ENCODE measurements at regions not wholly inside any gene's neighbourhood (a gene's known extent, or its start where the extent isn't known, plus 50 kb on each side); places are given as distances from the start of the nearest gene placed in this dataset.

DNA sequence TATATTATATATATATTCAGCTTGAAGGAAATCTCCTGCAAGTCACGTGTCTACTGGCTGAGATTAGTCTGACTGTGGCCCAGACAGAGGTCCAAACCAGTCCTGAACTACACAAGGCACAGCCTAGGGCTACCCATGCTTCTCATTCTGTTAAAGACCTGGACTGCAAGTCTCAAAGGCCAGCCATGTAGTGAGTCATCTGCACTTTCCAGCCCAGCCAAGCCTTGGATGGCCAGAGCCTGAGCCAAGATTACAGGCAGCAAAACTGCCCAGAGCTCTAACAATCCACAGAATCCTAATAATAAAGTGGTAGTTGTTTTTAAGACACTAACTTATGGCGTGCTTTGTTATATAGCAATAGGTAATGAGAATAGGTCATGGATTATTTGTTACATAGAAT lies 259.6 kb downstream of the SS18 start:
- dilution Hi-C loops (cut with MboI; ENCODE audit: extremely low pct_ligation_motif_present, low sequenced_read_pairs): no loop called here
- TF ChIP-seq, protein P1, sequence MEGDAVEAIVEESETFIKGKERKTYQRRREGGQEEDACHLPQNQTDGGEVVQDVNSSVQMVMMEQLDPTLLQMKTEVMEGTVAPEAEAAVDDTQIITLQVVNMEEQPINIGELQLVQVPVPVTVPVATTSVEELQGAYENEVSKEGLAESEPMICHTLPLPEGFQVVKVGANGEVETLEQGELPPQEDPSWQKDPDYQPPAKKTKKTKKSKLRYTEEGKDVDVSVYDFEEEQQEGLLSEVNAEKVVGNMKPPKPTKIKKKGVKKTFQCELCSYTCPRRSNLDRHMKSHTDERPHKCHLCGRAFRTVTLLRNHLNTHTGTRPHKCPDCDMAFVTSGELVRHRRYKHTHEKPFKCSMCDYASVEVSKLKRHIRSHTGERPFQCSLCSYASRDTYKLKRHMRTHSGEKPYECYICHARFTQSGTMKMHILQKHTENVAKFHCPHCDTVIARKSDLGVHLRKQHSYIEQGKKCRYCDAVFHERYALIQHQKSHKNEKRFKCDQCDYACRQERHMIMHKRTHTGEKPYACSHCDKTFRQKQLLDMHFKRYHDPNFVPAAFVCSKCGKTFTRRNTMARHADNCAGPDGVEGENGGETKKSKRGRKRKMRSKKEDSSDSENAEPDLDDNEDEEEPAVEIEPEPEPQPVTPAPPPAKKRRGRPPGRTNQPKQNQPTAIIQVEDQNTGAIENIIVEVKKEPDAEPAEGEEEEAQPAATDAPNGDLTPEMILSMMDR (optimal IDR thresholded peaks at IDR 0.05 in 1 of 3, IDR thresholded peaks at IDR 0.05 in 1 of 3, conservative IDR thresholded peaks at IDR 0.05 in 1 of 3; ENCODE audit: extremely low read depth in 1 of 3, insufficient read depth in 2 of 3, low read length in 3 of 3): no peak
- TF ChIP-seq EZH2 (IDR thresholded peaks at IDR 0.05; ENCODE audit: low read length): no peak
- no peaks in the 10 kb centered on the region for H3K9me3 ChIP-seq (ENCODE audit: control insufficient read depth, low read depth, low read length)
- H3K4me1 ChIP-seq (ENCODE audit: control insufficient read depth, extremely low read depth, insufficient read depth, low read length): peaks cover 8% of the 10 kb centered on the region
- no peak overlapping the region for H2AFZ ChIP-seq (ENCODE audit: control insufficient read depth, low read length)
- no peak overlapping the region for H3K9ac ChIP-seq (ENCODE audit: control insufficient read depth, extremely low read depth, insufficient read depth, low read length)
- no peaks in the 10 kb centered on the region for H3K9me1 ChIP-seq (ENCODE audit: control insufficient read depth, extremely low read depth, insufficient read depth, low read length)
- H3K36me3 ChIP-seq (ENCODE audit: control insufficient read depth in 2 of 2, extremely low read depth in 1 of 2, insufficient read depth in 2 of 2, low read length in 2 of 2): no peaks in the 10 kb centered on the region
- H3K4me3 ChIP-seq (ENCODE audit: control insufficient read depth in 2 of 3, extremely low read depth in 1 of 3, insufficient read depth in 2 of 3, low read depth in 1 of 3, low read length in 3 of 3): no peak overlapping the region
- H3K4me2 ChIP-seq (ENCODE audit: control insufficient read depth, extremely low read depth, insufficient read depth, low read depth, low read length): no peak overlapping the region
- H4K20me1 ChIP-seq (ENCODE audit: control insufficient read depth, extremely low read depth, insufficient read depth, low read length): no peaks in the 10 kb centered on the region
- H3K79me2 ChIP-seq (ENCODE audit: control insufficient read depth, insufficient read depth, low read length): no peaks in the 10 kb centered on the region
- no peak for FAIRE-seq
- no peaks in the 10 kb centered on the region for H3K27me3 ChIP-seq (ENCODE audit: control insufficient read depth, extremely low read depth, insufficient read depth, low read length)
- H3K27ac ChIP-seq (ENCODE audit: control insufficient read depth, insufficient read depth, low read length): no peak overlapping the region
- no peak for DNase-seq (ENCODE audit: low read depth, low spot score)

DNA sequence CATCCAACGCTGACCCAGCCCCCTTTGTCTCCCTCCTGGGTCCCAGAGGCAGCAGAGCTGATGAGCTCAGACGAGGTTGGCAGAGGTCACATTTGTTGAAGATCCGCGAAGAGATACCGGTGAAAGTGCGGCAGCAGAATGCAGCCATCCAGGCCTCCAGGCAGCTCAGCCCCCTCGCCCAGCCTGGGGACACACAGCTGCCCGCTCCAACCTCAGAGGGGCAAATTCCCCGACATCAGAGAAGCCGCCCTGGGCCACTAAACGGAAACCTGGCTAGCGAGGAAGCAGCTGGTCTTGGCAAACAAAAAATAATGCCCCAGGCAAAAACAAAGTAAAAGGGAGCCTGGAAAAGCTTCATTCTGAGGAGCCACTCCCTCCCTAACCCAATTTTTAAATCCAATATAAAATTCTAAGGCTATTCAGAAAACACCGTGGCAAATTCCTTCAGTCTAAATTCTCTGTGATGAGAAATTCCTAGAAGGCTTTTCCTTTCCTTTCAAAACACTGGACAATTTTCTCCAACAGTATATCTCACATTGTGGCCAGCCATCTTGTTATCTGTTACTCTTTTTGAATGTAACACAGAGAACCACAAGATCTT lies 262.4 kb downstream of the SS18 start:
- Histone ChIP-seq H3K9ac (ENCODE audit: control insufficient read depth, extremely low read depth, insufficient read depth, low read length) (no peak overlapping the region), H3K27ac (ENCODE audit: control insufficient read depth, insufficient read depth, low read length) (no peak overlapping the region), H3K36me3 (ENCODE audit: control insufficient read depth in 2 of 2, extremely low read depth in 1 of 2, insufficient read depth in 2 of 2, low read length in 2 of 2) (no peaks in the 10 kb centered on the region), H3K4me3 (ENCODE audit: control insufficient read depth in 2 of 3, extremely low read depth in 1 of 3, insufficient read depth in 2 of 3, low read depth in 1 of 3, low read length in 3 of 3) (peak overlapping the region in 1 of 3 experiments; percentile 27), H4K20me1 (ENCODE audit: control insufficient read depth, extremely low read depth, insufficient read depth, low read length) (no peaks in the 10 kb centered on the region), H3K27me3 (ENCODE audit: control insufficient read depth, extremely low read depth, insufficient read depth, low read length) (no peaks in the 10 kb centered on the region), H3K79me2 (ENCODE audit: control insufficient read depth, insufficient read depth, low read length) (no peaks in the 10 kb centered on the region), H3K9me1 (ENCODE audit: control insufficient read depth, extremely low read depth, insufficient read depth, low read length) (no peaks in the 10 kb centered on the region), H2AFZ (ENCODE audit: control insufficient read depth, low read length) (peak overlapping the region; percentile 45), H3K4me1 (ENCODE audit: control insufficient read depth, extremely low read depth, insufficient read depth, low read length) (peaks cover 8% of the 10 kb centered on the region), H3K9me3 (ENCODE audit: control insufficient read depth, low read depth, low read length) (no peaks in the 10 kb centered on the region), H3K4me2 (ENCODE audit: control insufficient read depth, extremely low read depth, insufficient read depth, low read depth, low read length) (peak overlapping the region; percentile 44)
- DNase-seq (ENCODE audit: low read depth, low spot score) (no peak), FAIRE-seq (no peak)
- TF ChIP-seq, protein P1 (optimal IDR thresholded peaks at IDR 0.05 in 1 of 3, IDR thresholded peaks at IDR 0.05 in 1 of 3, conservative IDR thresholded peaks at IDR 0.05 in 1 of 3; ENCODE audit: extremely low read depth in 1 of 3, insufficient read depth in 2 of 3, low read length in 3 of 3): no peak
- no peak for TF ChIP-seq EZH2 (IDR thresholded peaks at IDR 0.05; ENCODE audit: low read length)
- dilution Hi-C loops (cut with MboI; ENCODE audit: extremely low pct_ligation_motif_present, low sequenced_read_pairs): no loop called here

Measured in keratinocyte (primary cell).